ENCODE measurements at regions not wholly inside any gene's neighbourhood (a gene's known extent, or its start where the extent isn't known, plus 50 kb on each side); places are given as distances from the start of the nearest gene placed in this dataset.

DNA sequence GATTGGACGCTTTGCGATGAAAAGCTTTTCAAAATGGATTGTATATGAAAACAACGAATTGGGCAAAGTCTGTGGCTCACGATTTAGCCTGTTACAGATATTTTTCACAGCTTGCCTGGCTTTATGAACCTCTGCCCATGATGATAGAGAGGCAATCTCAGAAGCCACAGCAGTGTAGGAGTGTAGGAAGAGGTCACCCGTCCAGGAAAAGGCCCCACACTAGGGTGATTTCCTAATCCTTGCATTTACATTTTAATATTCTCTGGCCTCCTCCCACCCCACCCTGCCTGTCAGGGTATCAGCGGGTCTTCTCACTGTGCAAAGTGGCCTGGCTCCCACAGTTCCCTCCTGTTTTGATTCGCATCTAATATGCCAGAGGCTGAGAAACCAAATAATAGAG is 81.8 kb upstream of the FOXN3 start:
- H3K9me3 ChIP-seq (ENCODE audit: low read length), result no peaks in the 10 kb centered on the region
- no peaks in the 10 kb centered on the region for H4K20me1 ChIP-seq (ENCODE audit: insufficient read depth, low read length)
- TF ChIP-seq, protein P1, sequence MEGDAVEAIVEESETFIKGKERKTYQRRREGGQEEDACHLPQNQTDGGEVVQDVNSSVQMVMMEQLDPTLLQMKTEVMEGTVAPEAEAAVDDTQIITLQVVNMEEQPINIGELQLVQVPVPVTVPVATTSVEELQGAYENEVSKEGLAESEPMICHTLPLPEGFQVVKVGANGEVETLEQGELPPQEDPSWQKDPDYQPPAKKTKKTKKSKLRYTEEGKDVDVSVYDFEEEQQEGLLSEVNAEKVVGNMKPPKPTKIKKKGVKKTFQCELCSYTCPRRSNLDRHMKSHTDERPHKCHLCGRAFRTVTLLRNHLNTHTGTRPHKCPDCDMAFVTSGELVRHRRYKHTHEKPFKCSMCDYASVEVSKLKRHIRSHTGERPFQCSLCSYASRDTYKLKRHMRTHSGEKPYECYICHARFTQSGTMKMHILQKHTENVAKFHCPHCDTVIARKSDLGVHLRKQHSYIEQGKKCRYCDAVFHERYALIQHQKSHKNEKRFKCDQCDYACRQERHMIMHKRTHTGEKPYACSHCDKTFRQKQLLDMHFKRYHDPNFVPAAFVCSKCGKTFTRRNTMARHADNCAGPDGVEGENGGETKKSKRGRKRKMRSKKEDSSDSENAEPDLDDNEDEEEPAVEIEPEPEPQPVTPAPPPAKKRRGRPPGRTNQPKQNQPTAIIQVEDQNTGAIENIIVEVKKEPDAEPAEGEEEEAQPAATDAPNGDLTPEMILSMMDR (IDR thresholded peaks at IDR 0.05; ENCODE audit: low read length), result no peak
- no peak for TF ChIP-seq EZH2 (IDR thresholded peaks at IDR 0.05; ENCODE audit: borderline replicate concordance, low read length)
- peaks cover 4% of the 10 kb centered on the region; the same call in 1 of the 2 replicates for H3K27me3 ChIP-seq (ENCODE audit: insufficient read depth, low read length)
- no peak overlapping the region for H2AFZ ChIP-seq (ENCODE audit: low read length)
- no peaks in the 10 kb centered on the region for H3K9me2 ChIP-seq (ENCODE audit: low read depth, low read length)
- H3K27ac ChIP-seq (ENCODE audit: low read depth, low read length, poor library complexity, severe bottlenecking), result no peak overlapping the region
- no peaks in the 10 kb centered on the region for H3K79me2 ChIP-seq (ENCODE audit: insufficient read depth, low read length)
- no peak overlapping the region for H3K4me2 ChIP-seq (ENCODE audit: low read length)
- H3K4me3 ChIP-seq (ENCODE audit: low read depth, low read length, poor library complexity, severe bottlenecking), result no peak overlapping the region
- no peaks in the 10 kb centered on the region for H3F3A ChIP-seq (ENCODE audit: insufficient read depth, low read length)
- H3K4me1 ChIP-seq (ENCODE audit: insufficient read depth, low read length, severe bottlenecking), result peaks cover 5% of the 10 kb centered on the region
- H3K9ac ChIP-seq (ENCODE audit: low read length), result no peak overlapping the region
- H3K36me3 ChIP-seq (ENCODE audit: insufficient read depth, low read length), result no peaks in the 10 kb centered on the region

DNA sequence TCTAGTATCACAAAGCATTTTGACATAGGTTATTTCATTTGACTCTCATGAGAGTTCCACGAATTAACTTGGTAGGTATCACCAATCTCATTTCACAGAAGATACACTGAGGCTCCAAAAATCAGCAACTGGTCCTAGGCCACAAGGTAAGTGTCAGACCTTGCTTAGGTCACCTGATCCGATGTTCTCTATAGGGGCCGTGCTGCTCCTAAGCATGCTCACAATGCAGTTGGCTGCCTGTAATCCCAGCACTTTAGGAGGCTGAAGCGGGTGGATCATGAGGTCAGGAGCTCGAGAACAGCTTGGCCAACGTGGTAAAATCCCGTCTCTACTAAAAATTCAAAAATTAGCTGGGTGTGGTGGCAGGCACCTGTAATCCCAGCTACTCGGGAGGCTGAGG is 78.7 kb upstream of the FOXN3 start:
- no peak overlapping the region for H3K4me3 ChIP-seq (ENCODE audit: low read depth, low read length, poor library complexity, severe bottlenecking)
- H3K79me2 ChIP-seq (ENCODE audit: insufficient read depth, low read length), result no peaks in the 10 kb centered on the region
- no peaks in the 10 kb centered on the region for H3K9me2 ChIP-seq (ENCODE audit: low read depth, low read length)
- no peaks in the 10 kb centered on the region for H3K36me3 ChIP-seq (ENCODE audit: insufficient read depth, low read length)
- peaks cover 13% of the 10 kb centered on the region for H3K4me1 ChIP-seq (ENCODE audit: insufficient read depth, low read length, severe bottlenecking)
- H3K9ac ChIP-seq (ENCODE audit: low read length), result no peak overlapping the region
- TF ChIP-seq EZH2 (IDR thresholded peaks at IDR 0.05; ENCODE audit: borderline replicate concordance, low read length), result no peak
- TF ChIP-seq, protein P1 (IDR thresholded peaks at IDR 0.05; ENCODE audit: low read length), result no peak
- no peak overlapping the region for H3K27ac ChIP-seq (ENCODE audit: low read depth, low read length, poor library complexity, severe bottlenecking)
- no peaks in the 10 kb centered on the region for H4K20me1 ChIP-seq (ENCODE audit: insufficient read depth, low read length)
- H3K4me2 ChIP-seq (ENCODE audit: low read length), result no peak overlapping the region
- no peaks in the 10 kb centered on the region for H3K9me3 ChIP-seq (ENCODE audit: low read length)
- no peaks in the 10 kb centered on the region for H3F3A ChIP-seq (ENCODE audit: insufficient read depth, low read length)
- peaks cover 4% of the 10 kb centered on the region; the same call in 1 of the 2 replicates for H3K27me3 ChIP-seq (ENCODE audit: insufficient read depth, low read length)
- no peak overlapping the region for H2AFZ ChIP-seq (ENCODE audit: low read length)

DNA sequence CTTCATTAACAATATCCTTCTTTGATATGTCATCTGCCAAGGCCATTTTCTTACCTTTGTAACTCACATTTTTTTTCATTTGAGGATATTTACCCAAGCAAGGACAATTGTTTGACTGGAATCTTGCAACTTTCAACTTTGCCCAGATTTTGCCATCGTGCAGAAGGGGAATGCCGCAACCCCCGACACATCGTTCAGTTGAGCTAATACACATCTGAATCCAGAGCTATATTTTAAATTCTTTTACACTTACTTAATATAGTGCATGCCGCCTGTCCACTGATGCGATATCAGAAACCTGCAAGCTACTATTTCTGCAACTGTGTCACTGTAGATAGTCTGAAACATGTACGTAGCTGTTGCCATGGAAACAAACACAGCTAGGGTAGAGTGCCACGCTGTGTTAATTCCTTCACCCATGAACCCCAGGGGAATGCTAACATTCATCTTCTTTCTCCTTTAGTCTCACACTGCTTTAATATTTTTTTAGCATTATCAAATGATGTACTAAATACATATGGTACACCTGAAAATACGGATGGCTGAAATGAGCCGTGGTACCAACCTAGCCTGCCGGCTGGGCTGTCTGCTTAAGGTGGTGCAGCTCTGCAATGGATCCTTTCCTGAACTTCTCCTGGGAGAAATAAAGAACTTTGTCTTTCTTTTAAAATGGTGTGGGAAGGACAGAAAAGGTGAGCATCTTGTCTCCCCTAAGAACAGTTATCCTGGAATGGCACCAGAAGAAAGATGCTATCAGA is 77.0 kb upstream of the FOXN3 start:
- Histone ChIP-seq H3K9ac (ENCODE audit: low read length) (no peak overlapping the region), H3K36me3 (ENCODE audit: insufficient read depth, low read length) (no peaks in the 10 kb centered on the region), H3F3A (ENCODE audit: insufficient read depth, low read length) (no peaks in the 10 kb centered on the region), H3K27ac (ENCODE audit: low read depth, low read length, poor library complexity, severe bottlenecking) (no peak overlapping the region), H4K20me1 (ENCODE audit: insufficient read depth, low read length) (no peaks in the 10 kb centered on the region), H3K9me2 (ENCODE audit: low read depth, low read length) (no peaks in the 10 kb centered on the region), H3K4me1 (ENCODE audit: insufficient read depth, low read length, severe bottlenecking) (peaks cover 13% of the 10 kb centered on the region), H2AFZ (ENCODE audit: low read length) (no peak overlapping the region), H3K27me3 (ENCODE audit: insufficient read depth, low read length) (peaks cover 4% of the 10 kb centered on the region; the same call in 1 of the 2 replicates), H3K79me2 (ENCODE audit: insufficient read depth, low read length) (no peaks in the 10 kb centered on the region), H3K4me2 (ENCODE audit: low read length) (peak overlapping the region; percentile 54), H3K9me3 (ENCODE audit: low read length) (no peaks in the 10 kb centered on the region), H3K4me3 (ENCODE audit: low read depth, low read length, poor library complexity, severe bottlenecking) (no peak overlapping the region)
- TF ChIP-seq, protein P1 (IDR thresholded peaks at IDR 0.05; ENCODE audit: low read length), result no peak
- no peak for TF ChIP-seq EZH2 (IDR thresholded peaks at IDR 0.05; ENCODE audit: borderline replicate concordance, low read length)

Measured in OCI-LY1 (cell line).